BE2C (cell line): ENCODE measurements at regions not wholly inside any gene's neighbourhood (a gene's known extent, or its start where the extent isn't known, plus 50 kb on each side); places are given as distances from the start of the nearest gene placed in this dataset.

Experiments used
- DNase-seq: peaks from one replicate; pipeline ENCODE4 v3.0.0-alpha.2; 2020
- H3K27me3 ChIP-seq: fragments of 250-450 bp; sonication (Bioruptor Pico); 2 replicates; pipeline ENCODE4 v1.5.1; 2020; ENCODE audit warnings: mild to moderate bottlenecking
- H3K36me3 ChIP-seq: fragments of 250-450 bp; sonication (Bioruptor Pico); 2 replicates; pipeline ENCODE4 v1.5.1; 2020; ENCODE audit warnings: mild to moderate bottlenecking
- H3K4me1 ChIP-seq: fragments of 250-450 bp; sonication (Bioruptor Pico); 2 replicates; pipeline ENCODE4 v1.5.1; 2020
- H3K4me3 ChIP-seq: 2 replicates; pipeline ENCODE4 v1.5.1; 2011; ENCODE audit warnings: low read depth, low read length
- H3K9me3 ChIP-seq: fragments of 250-450 bp; sonication (Bioruptor Pico); 2 replicates; pipeline ENCODE4 v1.5.1; 2020
- TF ChIP-seq, protein P1 (sequence below): IDR thresholded peaks from 2 replicates; pipeline ENCODE4 v1.5.1; 2012; ENCODE audit warnings: mild to moderate bottlenecking, low read depth, low read length

DNA sequence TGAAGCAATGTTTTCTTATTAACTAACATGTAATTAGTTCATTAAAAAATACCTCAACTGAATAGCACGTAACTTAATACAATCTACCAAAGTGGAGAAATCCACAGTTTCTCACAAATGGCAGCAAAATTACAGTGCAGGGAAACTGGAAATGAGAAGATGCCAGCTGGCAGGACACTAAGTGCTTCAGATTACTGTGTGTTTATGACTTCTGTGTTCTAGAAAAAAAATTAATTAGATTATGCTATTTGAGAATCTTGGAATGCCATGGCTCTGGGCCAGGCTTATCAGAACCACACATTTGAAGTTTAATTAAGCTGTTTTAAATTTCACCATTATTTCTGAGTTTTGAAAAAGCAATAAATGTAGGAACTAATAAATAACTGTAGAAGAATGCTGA is 357.6 kb downstream of the TGFB2 start:
- no peaks in the 10 kb centered on the region for H3K9me3 ChIP-seq
- DNase-seq, result no peak
- no peaks in the 10 kb centered on the region for H3K36me3 ChIP-seq
- H3K4me3 ChIP-seq, result no peak overlapping the region
- H3K4me1 ChIP-seq, result no peaks in the 10 kb centered on the region
- H3K27me3 ChIP-seq, result no peaks in the 10 kb centered on the region
- TF ChIP-seq, protein P1, sequence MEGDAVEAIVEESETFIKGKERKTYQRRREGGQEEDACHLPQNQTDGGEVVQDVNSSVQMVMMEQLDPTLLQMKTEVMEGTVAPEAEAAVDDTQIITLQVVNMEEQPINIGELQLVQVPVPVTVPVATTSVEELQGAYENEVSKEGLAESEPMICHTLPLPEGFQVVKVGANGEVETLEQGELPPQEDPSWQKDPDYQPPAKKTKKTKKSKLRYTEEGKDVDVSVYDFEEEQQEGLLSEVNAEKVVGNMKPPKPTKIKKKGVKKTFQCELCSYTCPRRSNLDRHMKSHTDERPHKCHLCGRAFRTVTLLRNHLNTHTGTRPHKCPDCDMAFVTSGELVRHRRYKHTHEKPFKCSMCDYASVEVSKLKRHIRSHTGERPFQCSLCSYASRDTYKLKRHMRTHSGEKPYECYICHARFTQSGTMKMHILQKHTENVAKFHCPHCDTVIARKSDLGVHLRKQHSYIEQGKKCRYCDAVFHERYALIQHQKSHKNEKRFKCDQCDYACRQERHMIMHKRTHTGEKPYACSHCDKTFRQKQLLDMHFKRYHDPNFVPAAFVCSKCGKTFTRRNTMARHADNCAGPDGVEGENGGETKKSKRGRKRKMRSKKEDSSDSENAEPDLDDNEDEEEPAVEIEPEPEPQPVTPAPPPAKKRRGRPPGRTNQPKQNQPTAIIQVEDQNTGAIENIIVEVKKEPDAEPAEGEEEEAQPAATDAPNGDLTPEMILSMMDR, result no peak

DNA sequence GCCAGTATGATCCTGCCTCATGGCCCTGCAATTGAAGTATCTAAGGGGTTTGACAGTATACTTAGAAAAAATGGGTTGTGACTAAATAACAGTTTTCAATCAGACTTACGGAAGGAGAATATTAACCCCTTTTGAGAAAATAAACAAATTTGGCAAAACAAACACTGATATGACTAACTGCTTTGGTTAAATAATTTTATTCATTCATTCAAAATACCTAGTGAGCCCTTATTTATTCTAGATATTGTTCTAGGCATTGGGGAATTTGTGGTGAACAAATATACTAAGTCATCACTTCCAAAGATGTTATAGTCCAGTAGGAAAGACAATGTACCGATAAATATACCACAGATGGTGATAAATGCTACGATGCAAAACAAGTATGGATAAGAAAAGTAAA is 358.7 kb downstream of the TGFB2 start:
- H3K36me3 ChIP-seq, result no peaks in the 10 kb centered on the region
- TF ChIP-seq, protein P1, result no peak

DNA sequence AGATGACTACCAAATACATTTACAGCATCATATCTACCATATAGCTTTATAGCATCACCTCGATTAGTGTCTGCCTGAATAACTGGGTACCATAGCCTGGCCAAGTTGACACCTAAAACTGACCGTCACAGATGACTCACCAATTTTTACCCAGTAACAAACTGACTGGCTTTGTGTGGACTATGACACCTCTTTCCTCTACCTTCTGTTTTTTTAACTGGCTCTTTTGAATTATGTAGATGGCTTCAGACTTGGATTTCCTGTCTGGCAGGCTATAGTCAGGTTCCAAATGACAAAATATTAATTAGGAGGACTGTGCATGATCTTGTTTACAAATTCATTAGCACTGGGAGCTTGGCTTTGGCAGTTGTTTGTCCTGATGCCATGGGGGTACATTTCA is 360.3 kb downstream of the TGFB2 start:
- DNase-seq, result no peak
- Histone ChIP-seq H3K27me3 (no peaks in the 10 kb centered on the region), H3K9me3 (no peaks in the 10 kb centered on the region), H3K36me3 (no peaks in the 10 kb centered on the region), H3K4me3 (no peak overlapping the region), H3K4me1 (no peaks in the 10 kb centered on the region)
- TF ChIP-seq, protein P1, result no peak

More for the DNA sequence above, 358.7 kb downstream of the TGFB2 start:
- H3K4me1 ChIP-seq, result no peaks in the 10 kb centered on the region
- H3K27me3 ChIP-seq, result no peaks in the 10 kb centered on the region
- no peaks in the 10 kb centered on the region for H3K9me3 ChIP-seq
- no peak overlapping the region for H3K4me3 ChIP-seq
- no peak for DNase-seq

DNA sequence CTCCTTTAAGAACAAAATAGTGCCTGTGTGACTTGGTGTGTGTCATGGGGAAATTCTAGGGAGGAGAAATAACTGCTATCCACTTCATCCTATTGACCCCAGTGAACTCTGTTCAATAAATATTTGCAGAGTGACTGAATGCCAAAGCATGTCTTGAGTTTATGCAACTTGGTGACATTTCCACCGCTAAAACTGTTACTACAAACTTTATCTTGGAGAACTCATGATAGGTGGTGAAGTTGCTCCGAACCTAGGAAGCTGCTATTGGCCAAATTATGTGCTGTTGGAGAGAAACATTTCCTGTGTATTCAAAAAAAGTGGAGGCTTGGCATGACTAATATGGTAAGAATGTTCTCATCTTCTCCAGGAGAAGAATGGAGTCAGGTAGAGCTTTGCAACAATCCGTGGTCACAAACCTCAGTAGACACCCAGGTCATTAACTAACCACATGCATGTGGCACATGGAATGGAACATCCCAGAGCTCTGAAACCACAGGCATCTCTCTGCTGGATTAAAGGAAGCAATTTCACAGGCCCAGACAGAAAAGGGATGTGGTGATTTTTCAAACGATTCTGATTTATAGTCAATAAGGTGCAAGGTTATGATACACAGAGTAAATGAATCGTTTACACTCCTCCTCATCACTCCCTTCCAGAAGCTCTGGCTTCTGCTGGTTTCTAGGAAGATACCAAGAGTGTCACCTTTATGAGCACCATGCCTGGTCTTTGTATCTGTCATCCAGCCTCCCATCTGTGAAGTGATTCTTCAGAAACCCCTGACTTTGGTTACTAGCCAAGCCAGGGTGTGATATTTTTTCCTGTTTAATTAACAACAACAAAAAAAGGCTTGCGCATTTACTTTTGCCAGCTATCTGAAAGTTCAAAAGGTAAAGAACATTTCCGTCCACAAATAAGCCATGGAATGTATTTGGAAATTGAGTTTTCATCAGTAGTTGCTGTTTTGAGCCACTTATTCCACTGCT is 361.1 kb downstream of the TGFB2 start:
- Histone ChIP-seq H3K36me3 (no peaks in the 10 kb centered on the region), H3K4me1 (no peaks in the 10 kb centered on the region), H3K27me3 (no peaks in the 10 kb centered on the region), H3K4me3 (no peak overlapping the region), H3K9me3 (no peaks in the 10 kb centered on the region)
- TF ChIP-seq, protein P1, result no peak
- no peak for DNase-seq

DNA sequence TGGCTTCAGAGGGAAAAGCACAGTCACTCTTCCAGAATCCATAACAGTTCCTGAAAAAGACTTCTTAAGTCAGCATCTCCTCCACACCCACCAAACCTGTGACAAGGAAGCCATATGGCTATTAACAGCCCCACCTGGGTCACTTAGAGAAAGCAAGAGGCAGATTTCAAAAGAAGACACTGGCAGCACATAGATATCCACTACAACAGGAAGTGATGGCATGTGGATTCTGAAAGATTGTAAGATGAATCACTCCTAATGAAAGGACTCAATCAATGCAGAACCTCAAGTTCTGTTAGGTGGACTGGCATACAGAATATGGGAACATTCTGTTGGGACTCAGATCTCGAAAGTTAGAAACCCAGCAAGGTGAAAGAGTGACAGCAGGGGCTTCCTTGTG is 365.9 kb downstream of the TGFB2 start:
- H3K4me1 ChIP-seq, result no peaks in the 10 kb centered on the region
- H3K4me3 ChIP-seq, result no peak overlapping the region
- no peak for DNase-seq
- TF ChIP-seq, protein P1, result no peak
- H3K27me3 ChIP-seq, result no peaks in the 10 kb centered on the region
- no peaks in the 10 kb centered on the region for H3K36me3 ChIP-seq
- H3K9me3 ChIP-seq, result no peaks in the 10 kb centered on the region
